Skeletal muscle satellite cell (primary cell): ENCODE measurements at regions not wholly inside any gene's neighbourhood (a gene's known extent, or its start where the extent isn't known, plus 50 kb on each side); places are given as distances from the start of the nearest gene placed in this dataset.

ENCODE experiments used
- H3K27me3 ChIP-seq: 2 replicates; pipeline ENCODE4 v1.7.0; 2013; ENCODE audit warnings: low read length; ENCODE audit not compliant: control insufficient read depth, insufficient read depth
- H3K36me3 ChIP-seq: 2 replicates; pipeline ENCODE4 v1.7.0; 2013; ENCODE audit warnings: mild to moderate bottlenecking, control low read depth, low read length; ENCODE audit not compliant: insufficient read depth
- H3K4me1 ChIP-seq: 2 replicates; pipeline ENCODE4 v1.7.0; 2013; ENCODE audit warnings: low read length; ENCODE audit not compliant: control insufficient read depth, insufficient read depth
- H3K4me2 ChIP-seq: 2 replicates; pipeline ENCODE4 v1.7.0; 2013; ENCODE audit warnings: mild to moderate bottlenecking, low read length
- H3K4me3 ChIP-seq: 2 replicates; pipeline ENCODE4 v1.7.0; 2013; ENCODE audit warnings: low read length
- H3K9ac ChIP-seq: 2 replicates; pipeline ENCODE4 v1.7.0; 2013; ENCODE audit warnings: mild to moderate bottlenecking, low read depth, low read length, moderate library complexity
- H3K9me3 ChIP-seq: replicated peaks from 2 replicates; pipeline ENCODE4 v1.7.0; 2013; ENCODE audit warnings: mild to moderate bottlenecking, control low read depth, low read length

DNA sequence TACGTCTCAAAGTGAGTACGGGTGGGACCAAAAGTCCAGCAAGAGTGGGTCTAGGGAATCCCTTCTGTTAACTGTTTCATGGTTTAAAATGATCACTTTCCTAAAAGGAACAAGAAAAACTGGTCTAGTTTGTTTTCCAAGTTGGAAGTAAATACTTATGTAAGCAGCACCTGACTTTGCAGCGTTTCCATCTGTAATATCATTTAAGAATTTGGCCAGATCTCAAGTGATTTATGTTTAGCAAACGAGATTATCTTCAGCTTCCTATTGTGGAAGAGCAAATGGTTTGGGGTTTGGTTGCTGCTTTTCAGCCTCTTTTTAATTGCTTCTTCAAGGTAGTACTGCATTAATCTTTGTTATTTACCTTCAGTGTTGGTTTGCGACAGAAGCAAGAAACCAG is 50.4 kb downstream of the FHIP1A start:
- no peaks in the 10 kb centered on the region for H3K9me3 ChIP-seq
- no peaks in the 10 kb centered on the region for H3K27me3 ChIP-seq
- H3K36me3 ChIP-seq, result no peaks in the 10 kb centered on the region
- no peaks in the 10 kb centered on the region for H3K4me1 ChIP-seq
- no peak overlapping the region for H3K9ac ChIP-seq
- no peak overlapping the region for H3K4me3 ChIP-seq
- H3K4me2 ChIP-seq, result no peak overlapping the region

DNA sequence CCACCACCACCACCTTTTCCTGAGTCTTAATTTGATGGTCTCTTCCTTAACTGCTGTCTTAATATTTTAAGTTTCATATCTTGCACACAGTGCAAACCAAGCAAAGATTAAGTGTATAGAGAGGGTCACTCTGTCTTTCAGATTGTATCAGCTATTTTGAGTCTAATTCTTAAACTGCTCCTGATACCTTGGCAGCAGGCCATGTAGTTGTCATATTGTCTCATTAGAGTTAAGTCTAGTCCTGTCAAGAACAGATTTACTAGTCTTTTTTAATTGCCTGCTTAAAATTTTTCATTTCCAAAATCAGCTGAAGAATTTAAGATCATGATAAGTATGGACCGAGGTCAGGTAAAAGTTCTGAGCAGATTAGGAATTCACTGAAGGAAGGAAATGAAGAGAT is 51.5 kb downstream of the FHIP1A start:
- no peaks in the 10 kb centered on the region for H3K36me3 ChIP-seq
- H3K4me2 ChIP-seq, result no peak overlapping the region
- H3K4me3 ChIP-seq, result no peak overlapping the region
- H3K9me3 ChIP-seq, result no peaks in the 10 kb centered on the region
- no peaks in the 10 kb centered on the region for H3K4me1 ChIP-seq
- no peaks in the 10 kb centered on the region for H3K27me3 ChIP-seq
- no peak overlapping the region for H3K9ac ChIP-seq

GRCh38 chr4:151462554-151462953 is 53.6 kb downstream of the FHIP1A start:
- H3K27me3 ChIP-seq, result no peaks in the 10 kb centered on the region
- no peaks in the 10 kb centered on the region for H3K36me3 ChIP-seq
- no peaks in the 10 kb centered on the region for H3K4me1 ChIP-seq
- no peak overlapping the region for H3K4me3 ChIP-seq
- no peaks in the 10 kb centered on the region for H3K9me3 ChIP-seq
- H3K4me2 ChIP-seq, result no peak overlapping the region
- no peak overlapping the region for H3K9ac ChIP-seq

DNA sequence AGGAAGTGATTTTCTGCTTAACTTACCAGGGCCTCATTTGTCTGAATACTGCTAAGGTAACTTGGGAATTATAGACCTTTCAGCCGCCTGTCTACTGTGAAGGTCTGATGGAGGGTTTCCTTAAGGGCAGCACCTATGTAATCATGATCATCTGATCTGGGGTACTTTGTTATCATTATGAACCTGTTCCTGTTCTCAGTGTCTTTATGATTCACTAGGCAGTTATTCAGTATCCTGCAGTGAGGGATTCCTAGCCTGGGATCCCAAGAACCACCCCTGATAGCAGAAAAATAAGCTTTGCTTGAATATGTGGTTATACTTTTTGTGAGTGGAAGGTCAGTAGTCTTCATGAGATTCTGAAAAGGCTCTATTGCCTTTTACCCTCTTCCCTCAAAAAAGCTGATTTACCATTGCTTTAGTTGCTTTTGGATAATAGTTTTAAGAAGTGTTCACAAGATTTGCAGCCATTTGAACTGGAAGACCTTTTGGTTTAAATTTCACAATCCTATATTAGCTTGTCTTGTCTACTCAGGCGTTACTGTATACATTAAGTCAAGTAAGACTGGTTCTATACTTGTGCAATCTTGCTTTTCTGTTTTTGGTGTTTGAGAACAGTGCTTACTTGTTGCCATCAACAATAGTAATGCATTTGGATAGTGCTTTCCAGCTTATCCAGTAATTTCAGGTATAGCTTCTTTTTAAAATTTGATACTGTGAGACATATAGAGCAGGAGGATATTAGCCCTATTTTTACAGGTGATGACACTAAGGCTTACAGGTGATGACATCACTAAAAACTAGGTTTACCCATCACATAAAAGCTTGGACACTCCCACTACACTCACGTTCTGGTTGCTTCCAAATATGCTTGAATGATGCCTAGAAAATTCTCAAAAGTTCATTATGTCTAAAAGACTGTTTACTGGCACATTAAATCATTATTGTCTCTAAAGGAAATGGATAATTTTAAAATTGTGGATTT is 60.0 kb downstream of the FHIP1A start:
- H3K9me3 ChIP-seq, result no peaks in the 10 kb centered on the region
- H3K4me2 ChIP-seq, result no peak overlapping the region
- H3K4me1 ChIP-seq, result no peaks in the 10 kb centered on the region
- H3K4me3 ChIP-seq, result no peak overlapping the region
- no peaks in the 10 kb centered on the region for H3K27me3 ChIP-seq
- no peaks in the 10 kb centered on the region for H3K36me3 ChIP-seq
- H3K9ac ChIP-seq, result no peak overlapping the region

GRCh38 chr4:151469970-151470369 is 61.0 kb downstream of the FHIP1A start:
- no peaks in the 10 kb centered on the region for H3K27me3 ChIP-seq

DNA sequence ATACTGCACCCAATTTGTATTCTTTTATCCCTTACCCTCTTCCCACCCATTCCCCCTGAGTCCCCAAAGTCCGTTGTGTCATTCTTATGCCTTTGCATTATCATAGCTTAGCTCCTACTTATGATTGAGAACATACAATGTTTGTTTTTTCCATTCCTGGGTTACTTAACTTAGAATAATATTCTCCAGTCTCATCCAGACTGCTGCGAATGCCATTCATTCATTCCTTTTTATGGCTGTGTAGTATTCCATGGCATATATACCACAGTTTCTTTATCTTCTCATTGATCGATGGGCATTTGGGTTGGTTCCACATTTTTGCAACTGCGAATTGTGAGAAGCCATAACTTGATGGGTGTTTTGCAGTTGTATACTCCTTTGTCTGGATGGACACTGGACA is 62.8 kb downstream of the FHIP1A start:
- no peaks in the 10 kb centered on the region for H3K4me1 ChIP-seq
- no peak overlapping the region for H3K4me3 ChIP-seq
- no peaks in the 10 kb centered on the region for H3K36me3 ChIP-seq
- no peaks in the 10 kb centered on the region for H3K27me3 ChIP-seq
- no peak overlapping the region for H3K4me2 ChIP-seq
- H3K9me3 ChIP-seq, result no peaks in the 10 kb centered on the region
- H3K9ac ChIP-seq, result no peak overlapping the region

More at GRCh38 chr4:151469970-151470369, 61.0 kb downstream of the FHIP1A start:
- Histone ChIP-seq H3K4me3 (no peak overlapping the region), H3K4me1 (no peaks in the 10 kb centered on the region), H3K4me2 (no peak overlapping the region), H3K36me3 (no peaks in the 10 kb centered on the region), H3K9ac (no peak overlapping the region), H3K9me3 (no peaks in the 10 kb centered on the region)

GRCh38 chr4:151472297-151472696 is 63.3 kb downstream of the FHIP1A start:
- H3K36me3 ChIP-seq, result no peaks in the 10 kb centered on the region
- no peak overlapping the region for H3K4me3 ChIP-seq
- no peaks in the 10 kb centered on the region for H3K27me3 ChIP-seq
- no peak overlapping the region for H3K9ac ChIP-seq
- no peaks in the 10 kb centered on the region for H3K9me3 ChIP-seq
- H3K4me2 ChIP-seq, result no peak overlapping the region
- H3K4me1 ChIP-seq, result no peaks in the 10 kb centered on the region

DNA sequence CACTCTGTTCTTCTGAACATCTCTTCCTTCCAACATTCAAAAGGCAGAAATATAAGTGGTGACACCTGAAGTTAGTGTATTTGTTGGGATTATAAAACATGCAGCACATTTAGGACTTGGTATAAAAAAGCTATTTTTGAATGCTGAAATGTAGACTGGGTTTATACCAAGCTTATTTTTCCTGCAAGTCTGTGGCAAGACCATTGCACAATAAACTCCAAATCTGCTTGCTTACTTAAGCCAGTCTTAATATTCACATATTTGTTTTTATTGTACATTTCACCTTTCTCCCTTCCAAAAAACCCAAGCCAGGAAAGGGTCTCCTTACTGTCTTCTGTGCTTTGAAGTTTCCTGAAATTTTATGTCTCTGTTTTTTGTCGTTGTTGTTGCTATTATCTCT is 63.7 kb downstream of the FHIP1A start:
- H3K4me3 ChIP-seq, result no peak overlapping the region
- H3K9ac ChIP-seq, result no peak overlapping the region
- H3K27me3 ChIP-seq, result no peaks in the 10 kb centered on the region
- no peaks in the 10 kb centered on the region for H3K4me1 ChIP-seq
- no peaks in the 10 kb centered on the region for H3K9me3 ChIP-seq
- H3K4me2 ChIP-seq, result no peak overlapping the region
- H3K36me3 ChIP-seq, result no peaks in the 10 kb centered on the region

- H3K4me3 ChIP-seq, result no peak overlapping the region
These were observed 64.6 kb downstream of the FHIP1A start for GRCh38 chr4:151473521-151474097.

DNA sequence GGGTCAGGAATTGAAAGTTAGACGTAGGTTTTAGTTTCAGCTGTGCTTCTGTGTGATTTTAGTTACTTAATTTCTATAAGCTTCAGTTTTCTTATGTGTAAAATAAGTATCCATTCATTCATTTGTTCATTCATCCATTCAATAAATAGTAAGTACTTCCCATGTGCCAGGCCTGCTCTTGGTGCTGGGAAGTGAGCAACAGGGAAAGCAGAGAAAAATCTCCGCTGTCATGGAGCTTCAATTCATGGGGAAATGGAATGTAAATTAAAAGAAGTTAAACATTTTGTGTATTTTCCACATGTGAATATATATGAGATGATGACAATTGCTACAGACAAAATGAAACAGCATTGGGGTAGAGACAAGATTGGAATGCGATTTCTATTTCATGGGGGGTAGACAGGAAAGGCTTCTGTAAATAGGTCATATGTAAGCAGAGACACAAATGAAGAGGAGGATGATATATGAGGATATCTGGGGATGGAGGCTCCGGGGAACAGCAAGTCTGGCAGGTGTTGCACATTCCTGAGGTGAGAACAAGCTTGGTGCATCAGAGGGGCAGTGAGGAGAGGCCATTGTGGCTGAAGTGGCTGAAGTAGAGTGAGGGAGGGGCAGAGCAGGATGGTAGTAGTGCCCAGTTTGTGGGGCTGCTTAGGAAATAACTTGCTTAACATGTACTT is 66.2 kb downstream of the FHIP1A start:
- H3K9ac ChIP-seq, result no peak overlapping the region
- no peaks in the 10 kb centered on the region for H3K36me3 ChIP-seq
- no peak overlapping the region for H3K4me2 ChIP-seq
- H3K27me3 ChIP-seq, result no peaks in the 10 kb centered on the region
- H3K4me1 ChIP-seq, result no peaks in the 10 kb centered on the region
- H3K9me3 ChIP-seq, result no peaks in the 10 kb centered on the region
- H3K4me3 ChIP-seq, result no peak overlapping the region

More at GRCh38 chr4:151473521-151474097, 64.6 kb downstream of the FHIP1A start:
- Histone ChIP-seq H3K4me1 (no peaks in the 10 kb centered on the region), H3K36me3 (no peaks in the 10 kb centered on the region), H3K9me3 (no peaks in the 10 kb centered on the region), H3K4me2 (no peak overlapping the region), H3K9ac (no peak overlapping the region), H3K27me3 (no peaks in the 10 kb centered on the region)

GRCh38 chr4:151481813-151482212 is 72.8 kb downstream of the FHIP1A start:
- H3K4me3 ChIP-seq, result no peak overlapping the region
- no peaks in the 10 kb centered on the region for H3K27me3 ChIP-seq
- H3K4me1 ChIP-seq, result peaks cover 22% of the 10 kb centered on the region
- no peak overlapping the region for H3K9ac ChIP-seq
- no peaks in the 10 kb centered on the region for H3K9me3 ChIP-seq
- no peaks in the 10 kb centered on the region for H3K36me3 ChIP-seq
- no peak overlapping the region for H3K4me2 ChIP-seq
